Ascending aorta (tissue), 2 donors: ENCODE measurements at regions not wholly inside any gene's neighbourhood (a gene's known extent, or its start where the extent isn't known, plus 50 kb on each side); places are given as distances from the start of the nearest gene placed in this dataset.

ENCODE experiments used
- DNase-seq, 2 donors: peaks; one replicate each; pipeline ENCODE4 v3.0.0-alpha.2; 2019; ENCODE audit warnings: low spot score in 2 of 2
- H3K27ac ChIP-seq, 2 donors: fragments of 200-600 bp; sonication (generic); one replicate each; pipeline ENCODE4 v1.5.1; 2016 to 2017; ENCODE audit warnings: mild to moderate bottlenecking in 1 of 2
- H3K27me3 ChIP-seq: fragments of 200-600 bp; sonication (generic); one replicate; pipeline ENCODE4 v1.5.1; 2017
- H3K36me3 ChIP-seq, 2 donors: fragments of 200-600 bp; sonication (generic); one replicate each; pipeline ENCODE4 v1.5.1; 2016
- H3K4me1 ChIP-seq, 2 donors: fragments of 200-600 bp; sonication (generic); one replicate each; pipeline ENCODE4 v1.5.1; 2016 to 2017; ENCODE audit warnings: mild to moderate bottlenecking in 1 of 2
- H3K4me3 ChIP-seq, 2 donors: fragments of 200-600 bp; sonication (generic); one replicate each; pipeline ENCODE4 v1.5.1; 2016 to 2017; ENCODE audit warnings: mild to moderate bottlenecking in 1 of 2
- H3K9me3 ChIP-seq, 2 donors: fragments of 200-600 bp; sonication (generic); one replicate each; pipeline ENCODE4 v1.5.1; 2016
- CTCF ChIP-seq, 3 experiments: fragments of 200-600 bp in 2 of 3; fragments of 450-650 bp in 1 of 3; sonication (generic) in 2 of 3; IDR thresholded peaks; one replicate each; pipeline ENCODE4 v1.5.1; 2016 to 2019; ENCODE audit warnings: antibody characterized with exemption in 3 of 3, mild to moderate bottlenecking in 1 of 3, moderate library complexity in 1 of 3
- intact Hi-C: fragments of 100-400 bp; cut with DNase I; formaldehyde crosslinking; loops from one replicate; pipeline ENCODE4 v1.15.1; 2023

DNA sequence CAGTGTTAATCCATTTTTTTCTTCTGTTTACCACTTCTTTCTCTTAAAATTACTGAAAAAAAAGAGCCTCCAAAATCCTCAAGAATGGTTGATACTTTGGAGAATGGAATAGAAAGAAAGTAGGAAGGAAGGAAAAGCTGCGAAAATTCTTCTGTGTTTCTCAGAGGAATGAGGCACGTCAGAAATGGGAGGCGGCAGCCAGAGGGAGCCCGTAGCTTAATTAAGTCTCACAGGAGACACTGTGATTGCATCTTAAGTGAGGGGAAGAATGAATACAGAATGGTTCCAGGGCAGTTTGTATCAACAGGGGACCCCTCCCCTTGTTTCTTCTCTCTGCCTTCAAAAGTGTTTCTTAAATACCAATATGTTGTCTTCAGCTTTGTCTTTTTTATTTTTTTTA is 1099.5 kb downstream of the PLA2G4A start:
- intact Hi-C loops: no loop called here
- TF ChIP-seq CTCF (IDR thresholded peaks at IDR 0.05): no peak
- Histone ChIP-seq H3K36me3 (no peaks in the 10 kb centered on the region), H3K27ac (no peak overlapping the region), H3K4me1 (no peaks in the 10 kb centered on the region), H3K9me3 (no peaks in the 10 kb centered on the region), H3K27me3 (no peaks in the 10 kb centered on the region), H3K4me3 (no peak overlapping the region)
- DNase-seq: no peak

GRCh38 chr1:187928696-187929095 is 1099.9 kb downstream of the PLA2G4A start:
- no peaks in the 10 kb centered on the region for H3K4me1 ChIP-seq
- no peak overlapping the region for H3K4me3 ChIP-seq
- no peaks in the 10 kb centered on the region for H3K27me3 ChIP-seq
- no peaks in the 10 kb centered on the region for H3K36me3 ChIP-seq
- DNase-seq: no peak
- intact Hi-C loops: no loop called here
- no peak for TF ChIP-seq CTCF (IDR thresholded peaks at IDR 0.05)
- H3K9me3 ChIP-seq: no peaks in the 10 kb centered on the region
- H3K27ac ChIP-seq: no peak overlapping the region

GRCh38 chr1:187931776-187932175 is 1103.0 kb downstream of the PLA2G4A start:
- TF ChIP-seq CTCF (IDR thresholded peaks at IDR 0.05): no peak
- DNase-seq: no peak
- intact Hi-C loops: no loop called here

GRCh38 chr1:187933562-187934419 is 1105.0 kb downstream of the PLA2G4A start:
- H3K27me3 ChIP-seq: no peaks in the 10 kb centered on the region
- DNase-seq: no peak
- H3K27ac ChIP-seq: no peak overlapping the region
- no peak overlapping the region for H3K4me3 ChIP-seq
- H3K36me3 ChIP-seq: no peaks in the 10 kb centered on the region
- H3K9me3 ChIP-seq: no peaks in the 10 kb centered on the region
- TF ChIP-seq CTCF (IDR thresholded peaks at IDR 0.05): no peak
- no peaks in the 10 kb centered on the region for H3K4me1 ChIP-seq
- intact Hi-C loops: no loop called here

More at GRCh38 chr1:187931776-187932175, 1103.0 kb downstream of the PLA2G4A start:
- no peaks in the 10 kb centered on the region for H3K27me3 ChIP-seq
- no peak overlapping the region for H3K4me3 ChIP-seq
- H3K9me3 ChIP-seq: no peaks in the 10 kb centered on the region
- no peaks in the 10 kb centered on the region for H3K4me1 ChIP-seq
- no peak overlapping the region for H3K27ac ChIP-seq
- H3K36me3 ChIP-seq: no peaks in the 10 kb centered on the region

- TF ChIP-seq CTCF (IDR thresholded peaks at IDR 0.05): no peak
- H3K27ac ChIP-seq: no peak overlapping the region
- H3K27me3 ChIP-seq: no peaks in the 10 kb centered on the region
- H3K4me3 ChIP-seq: no peak overlapping the region
- DNase-seq: no peak
- no peaks in the 10 kb centered on the region for H3K9me3 ChIP-seq
- H3K4me1 ChIP-seq: no peaks in the 10 kb centered on the region
- intact Hi-C loops: no loop called here
- H3K36me3 ChIP-seq: no peaks in the 10 kb centered on the region
Measured at GRCh38 chr1:187936667-187937066, 1107.9 kb downstream of the PLA2G4A start.
